ENCODE measurements at regions not wholly inside any gene's neighbourhood (a gene's known extent, or its start where the extent isn't known, plus 50 kb on each side); places are given as distances from the start of the nearest gene placed in this dataset.
A peak's percentile ranks its signal among the peaks of the same experiment; 100 is the strongest.

GRCh38 chr2:181152226-181152625 is 171.8 kb downstream of the UBE2E3 start:
- H3K27me3 Mint-ChIP-seq (ENCODE audit: low read depth), result no peaks in the 10 kb centered on the region
- H3K27ac Mint-ChIP-seq, result no peak overlapping the region
- H3K9me3 Mint-ChIP-seq, result peaks cover 6% of the 10 kb centered on the region
- H3K36me3 Mint-ChIP-seq (ENCODE audit: low read depth), result peaks cover 9% of the 10 kb centered on the region
- intact Hi-C loops (cut with micrococcal nuclease), result no loop called here
- CTCF ChIA-PET, result interaction anchor here (0.7 kb wide), 1 partner anchor 34 kb away, joined by 3 read pairs; no protein-coding TSS in a partner anchor
- peaks cover 38% of the 10 kb centered on the region for H3K4me1 Mint-ChIP-seq (ENCODE audit: low read depth)
- no peak for DNase-seq
- H3K4me3 Mint-ChIP-seq, result peak overlapping the region; percentile 28

GRCh38 chr2:181152701-181153100 is 172.3 kb downstream of the UBE2E3 start:
- Mint-ChIP-seq H3K27ac (no peak overlapping the region), H3K9me3 (peaks cover 6% of the 10 kb centered on the region), H3K4me1 (ENCODE audit: low read depth) (peaks cover 34% of the 10 kb centered on the region), H3K36me3 (ENCODE audit: low read depth) (peaks cover 9% of the 10 kb centered on the region), H3K4me3 (no peak overlapping the region), H3K27me3 (ENCODE audit: low read depth) (no peaks in the 10 kb centered on the region)
- no peak for DNase-seq
- CTCF ChIA-PET, result interaction anchor here (0.7 to 1.5 kb wide), 6 partner anchors 12 to 287 kb away, joined by 3 to 5 read pairs (median 4); no protein-coding TSS in a partner anchor
- intact Hi-C loops (cut with micrococcal nuclease), result no loop called here

GRCh38 chr2:181153886-181154285 is 173.5 kb downstream of the UBE2E3 start:
- Mint-ChIP-seq H3K27ac (no peak overlapping the region), H3K27me3 (ENCODE audit: low read depth) (no peaks in the 10 kb centered on the region), H3K4me3 (no peak overlapping the region), H3K4me1 (ENCODE audit: low read depth) (peaks cover 31% of the 10 kb centered on the region), H3K36me3 (ENCODE audit: low read depth) (peaks cover 9% of the 10 kb centered on the region), H3K9me3 (peaks cover 6% of the 10 kb centered on the region)
- CTCF ChIA-PET, result interaction anchor here (1.2 to 1.5 kb wide), 2 partner anchors 11 to 31 kb away, joined by 3 to 5 read pairs; no protein-coding TSS in a partner anchor
- no peak for DNase-seq
- intact Hi-C loops (cut with micrococcal nuclease), result no loop called here

GRCh38 chr2:181157326-181157725 is 176.9 kb downstream of the UBE2E3 start:
- Mint-ChIP-seq H3K36me3 (ENCODE audit: low read depth) (peaks cover 11% of the 10 kb centered on the region), H3K27me3 (ENCODE audit: low read depth) (no peaks in the 10 kb centered on the region), H3K4me3 (no peak overlapping the region), H3K27ac (no peak overlapping the region), H3K9me3 (peaks cover 6% of the 10 kb centered on the region), H3K4me1 (ENCODE audit: low read depth) (peaks cover 23% of the 10 kb centered on the region)
- no peak for DNase-seq
- CTCF ChIA-PET, result no interaction called here
- intact Hi-C loops (cut with micrococcal nuclease), result no loop called here

- Mint-ChIP-seq H3K4me1 (ENCODE audit: low read depth) (peaks cover 20% of the 10 kb centered on the region), H3K36me3 (ENCODE audit: low read depth) (peaks cover 11% of the 10 kb centered on the region), H3K9me3 (peaks cover 6% of the 10 kb centered on the region), H3K27ac (no peak overlapping the region), H3K4me3 (no peak overlapping the region), H3K27me3 (ENCODE audit: low read depth) (no peaks in the 10 kb centered on the region)
- CTCF ChIA-PET, result no interaction called here
- intact Hi-C loops (cut with micrococcal nuclease), result no loop called here
- DNase-seq, result no peak
Measured at GRCh38 chr2:181158427-181158826, 178.0 kb downstream of the UBE2E3 start.

- CTCF ChIA-PET, result interaction anchor here (0.6 kb wide), 1 partner anchor 259 kb away, joined by 3 read pairs; no protein-coding TSS in a partner anchor
Measured at GRCh38 chr2:181161615-181162014, 181.2 kb downstream of the UBE2E3 start.

GRCh38 chr2:181163139-181163538 is 182.7 kb downstream of the UBE2E3 start:
- DNase-seq, result peak; percentile 43
- no peak overlapping the region for H3K4me3 Mint-ChIP-seq
- peaks cover 43% of the 10 kb centered on the region for H3K4me1 Mint-ChIP-seq (ENCODE audit: low read depth)
- H3K9me3 Mint-ChIP-seq, result peaks cover 18% of the 10 kb centered on the region
- peaks cover 22% of the 10 kb centered on the region for H3K36me3 Mint-ChIP-seq (ENCODE audit: low read depth)
- no peak overlapping the region for H3K27ac Mint-ChIP-seq
- CTCF ChIA-PET, result no interaction called here
- H3K27me3 Mint-ChIP-seq (ENCODE audit: low read depth), result no peaks in the 10 kb centered on the region
- intact Hi-C loops (cut with micrococcal nuclease), result no loop called here

More at GRCh38 chr2:181161615-181162014, 181.2 kb downstream of the UBE2E3 start:
- no peak for DNase-seq
- H3K9me3 Mint-ChIP-seq, result peaks cover 7% of the 10 kb centered on the region
- peaks cover 16% of the 10 kb centered on the region for H3K36me3 Mint-ChIP-seq (ENCODE audit: low read depth)
- H3K27me3 Mint-ChIP-seq (ENCODE audit: low read depth), result no peaks in the 10 kb centered on the region
- H3K27ac Mint-ChIP-seq, result no peak overlapping the region
- peaks cover 43% of the 10 kb centered on the region for H3K4me1 Mint-ChIP-seq (ENCODE audit: low read depth)
- intact Hi-C loops (cut with micrococcal nuclease), result loop anchor here (1.0 kb wide), 1 partner anchor 13 kb away; no protein-coding TSS in a partner anchor
- no peak overlapping the region for H3K4me3 Mint-ChIP-seq

- H3K4me3 Mint-ChIP-seq, result no peak overlapping the region
- peaks cover 23% of the 10 kb centered on the region for H3K36me3 Mint-ChIP-seq (ENCODE audit: low read depth)
- H3K27ac Mint-ChIP-seq, result no peak overlapping the region
- intact Hi-C loops (cut with micrococcal nuclease), result loop anchor here (2.0 kb wide), 3 partner anchors 21 to 39 kb away; no protein-coding TSS in a partner anchor
- peaks cover 20% of the 10 kb centered on the region for H3K9me3 Mint-ChIP-seq
- CTCF ChIA-PET, result interaction anchor here (1.7 kb wide), 1 partner anchor 10 kb away, joined by 5 read pairs; no protein-coding TSS in a partner anchor
- DNase-seq, result no peak
- H3K27me3 Mint-ChIP-seq (ENCODE audit: low read depth), result no peaks in the 10 kb centered on the region
- peaks cover 42% of the 10 kb centered on the region for H3K4me1 Mint-ChIP-seq (ENCODE audit: low read depth)
Measured at GRCh38 chr2:181163691-181164090, 183.3 kb downstream of the UBE2E3 start.

GRCh38 chr2:181164699-181165098 is 184.3 kb downstream of the UBE2E3 start:
- Mint-ChIP-seq H3K9me3 (peaks cover 20% of the 10 kb centered on the region), H3K36me3 (ENCODE audit: low read depth) (peaks cover 23% of the 10 kb centered on the region), H3K4me3 (peak overlapping the region; percentile 54), H3K27ac (peak overlapping the region; percentile 90), H3K4me1 (ENCODE audit: low read depth) (peaks cover 48% of the 10 kb centered on the region), H3K27me3 (ENCODE audit: low read depth) (no peaks in the 10 kb centered on the region)
- DNase-seq, result no peak
- intact Hi-C loops (cut with micrococcal nuclease), result loop anchor here (1.0 to 2.0 kb wide), 4 partner anchors 9 to 40 kb away; no protein-coding TSS in a partner anchor
- CTCF ChIA-PET, result interaction anchor here (1.7 kb wide), 1 partner anchor 11 kb away, joined by 5 read pairs; no protein-coding TSS in a partner anchor

- intact Hi-C loops (cut with micrococcal nuclease), result loop anchor here (1.0 to 2.0 kb wide), 4 partner anchors 10 to 41 kb away; no protein-coding TSS in a partner anchor
- H3K4me1 Mint-ChIP-seq (ENCODE audit: low read depth), result peaks cover 53% of the 10 kb centered on the region
- peaks cover 20% of the 10 kb centered on the region for H3K9me3 Mint-ChIP-seq
- peak overlapping the region; percentile 90 for H3K27ac Mint-ChIP-seq
- DNase-seq, result peak; percentile 36
- no peaks in the 10 kb centered on the region for H3K27me3 Mint-ChIP-seq (ENCODE audit: low read depth)
- H3K36me3 Mint-ChIP-seq (ENCODE audit: low read depth), result peaks cover 23% of the 10 kb centered on the region
- H3K4me3 Mint-ChIP-seq, result peak overlapping the region; percentile 54
- CTCF ChIA-PET, result interaction anchor here (1.7 kb wide), 1 partner anchor 12 kb away, joined by 5 read pairs; no protein-coding TSS in a partner anchor
Measured at GRCh38 chr2:181165199-181165868, 184.9 kb downstream of the UBE2E3 start.

- DNase-seq, result no peak
- peaks cover 22% of the 10 kb centered on the region for H3K36me3 Mint-ChIP-seq (ENCODE audit: low read depth)
- H3K4me3 Mint-ChIP-seq, result no peak overlapping the region
- intact Hi-C loops (cut with micrococcal nuclease), result no loop called here
- CTCF ChIA-PET, result interaction anchor here (0.7 to 1.2 kb wide), 4 partner anchors 24 to 288 kb away, joined by 3 to 5 read pairs (median 4); partner anchors contain the start of gene ITGA4
- H3K27ac Mint-ChIP-seq, result no peak overlapping the region
- peaks cover 43% of the 10 kb centered on the region for H3K4me1 Mint-ChIP-seq (ENCODE audit: low read depth)
- H3K27me3 Mint-ChIP-seq (ENCODE audit: low read depth), result no peaks in the 10 kb centered on the region
- peaks cover 20% of the 10 kb centered on the region for H3K9me3 Mint-ChIP-seq
Measured at GRCh38 chr2:181169503-181169902, 189.1 kb downstream of the UBE2E3 start.

GRCh38 chr2:181170256-181170655 is 189.9 kb downstream of the UBE2E3 start:
- H3K27ac Mint-ChIP-seq, result no peak overlapping the region
- H3K27me3 Mint-ChIP-seq (ENCODE audit: low read depth), result no peaks in the 10 kb centered on the region
- no peak for DNase-seq
- no peak overlapping the region for H3K4me3 Mint-ChIP-seq
- CTCF ChIA-PET, result interaction anchor here (0.9 to 1.2 kb wide), 3 partner anchors 25 to 287 kb away, joined by 3 to 5 read pairs (median 4); partner anchors contain the start of gene ITGA4
- H3K4me1 Mint-ChIP-seq (ENCODE audit: low read depth), result peaks cover 44% of the 10 kb centered on the region
- H3K9me3 Mint-ChIP-seq, result peaks cover 20% of the 10 kb centered on the region
- intact Hi-C loops (cut with micrococcal nuclease), result no loop called here
- H3K36me3 Mint-ChIP-seq (ENCODE audit: low read depth), result peaks cover 22% of the 10 kb centered on the region

All from activated naive CD4-positive, alpha-beta T cell treated with anti-CD3 and anti-CD28 coated beads for 36 hours (primary cell).